HEK293 (cell line): ENCODE measurements at regions not wholly inside any gene's neighbourhood (a gene's known extent, or its start where the extent isn't known, plus 50 kb on each side); places are given as distances from the start of the nearest gene placed in this dataset.

Experiments used
- BCL11B ChIP-seq: fragments of 450-650 bp; formaldehyde crosslinking; IDR thresholded peaks from 2 replicates; pipeline ENCODE4 v1.5.1; 2016; ENCODE audit warnings: low read depth, missing biosample characterization, missing genetic modification characterization
- REPIN1 ChIP-seq: fragments of 450-650 bp; formaldehyde crosslinking; IDR thresholded peaks from 2 replicates; pipeline ENCODE4 v1.5.1; 2017; ENCODE audit warnings: missing biosample characterization, missing genetic modification characterization, low read depth
- SETDB1 ChIP-seq: IDR thresholded peaks from one replicate; pipeline ENCODE4 v1.6.1; 2017; ENCODE audit warnings: mild to moderate bottlenecking, low read length, moderate library complexity, mixed read lengths; ENCODE audit not compliant: insufficient read length
- SP2 ChIP-seq: fragments of 450-650 bp; formaldehyde crosslinking; IDR thresholded peaks from 2 replicates; pipeline ENCODE4 v1.5.1; 2016; ENCODE audit warnings: missing biosample characterization, missing genetic modification characterization
- ZNF121 ChIP-seq: fragments of 450-650 bp; formaldehyde crosslinking; IDR thresholded peaks from 2 replicates; pipeline ENCODE4 v1.5.1; 2016; ENCODE audit warnings: missing biosample characterization, missing genetic modification characterization
- ZNF175 ChIP-seq: fragments of 450-650 bp; formaldehyde crosslinking; IDR thresholded peaks from 2 replicates; pipeline ENCODE4 v1.5.1; 2016; ENCODE audit warnings: missing biosample characterization, missing genetic modification characterization
- ZNF292 ChIP-seq: fragments of 450-650 bp; formaldehyde crosslinking; IDR thresholded peaks from 2 replicates; pipeline ENCODE4 v1.5.1; 2016; ENCODE audit warnings: low read depth, missing biosample characterization, missing genetic modification characterization, borderline replicate concordance
- ZNF510 ChIP-seq: fragments of 450-650 bp; formaldehyde crosslinking; IDR thresholded peaks from 2 replicates; pipeline ENCODE4 v1.5.1; 2018; ENCODE audit warnings: mild to moderate bottlenecking, missing genetic modification characterization, missing biosample characterization; ENCODE audit not compliant: insufficient replicate concordance
- ZNF626 ChIP-seq: fragments of 450-650 bp; sonication (Bioruptor Pico); formaldehyde crosslinking; IDR thresholded peaks from 2 replicates; pipeline ENCODE4 v1.5.1; 2018; ENCODE audit warnings: missing biosample characterization, missing genetic modification characterization, inconsistent platforms
- ZNF677 ChIP-seq: fragments of 450-650 bp; IDR thresholded peaks from 2 replicates; pipeline ENCODE4 v1.5.0; 2018; ENCODE audit warnings: missing biosample characterization, mild to moderate bottlenecking, missing genetic modification characterization, moderate library complexity
- ZNF76 ChIP-seq: fragments of 450-650 bp; formaldehyde crosslinking; IDR thresholded peaks from 2 replicates; pipeline ENCODE4; 2016; ENCODE audit warnings: low read depth, missing biosample characterization, missing genetic modification characterization, borderline replicate concordance
- ZNF785 ChIP-seq: fragments of 450-650 bp; formaldehyde crosslinking; IDR thresholded peaks from 2 replicates; pipeline ENCODE4 v1.5.1; 2016; ENCODE audit warnings: missing biosample characterization, missing genetic modification characterization
- TF ChIP-seq, protein P1 (sequence below): fragments of 450-650 bp; formaldehyde crosslinking; IDR thresholded peaks from 2 replicates; pipeline ENCODE4 v1.5.1; 2016; ENCODE audit warnings: missing biosample characterization, missing genetic modification characterization
- TF ChIP-seq, protein P2 (sequence below): fragments of 450-650 bp; formaldehyde crosslinking; IDR thresholded peaks from 2 replicates; pipeline ENCODE4 v1.5.1; 2017; ENCODE audit warnings: missing biosample characterization, missing genetic modification characterization

DNA sequence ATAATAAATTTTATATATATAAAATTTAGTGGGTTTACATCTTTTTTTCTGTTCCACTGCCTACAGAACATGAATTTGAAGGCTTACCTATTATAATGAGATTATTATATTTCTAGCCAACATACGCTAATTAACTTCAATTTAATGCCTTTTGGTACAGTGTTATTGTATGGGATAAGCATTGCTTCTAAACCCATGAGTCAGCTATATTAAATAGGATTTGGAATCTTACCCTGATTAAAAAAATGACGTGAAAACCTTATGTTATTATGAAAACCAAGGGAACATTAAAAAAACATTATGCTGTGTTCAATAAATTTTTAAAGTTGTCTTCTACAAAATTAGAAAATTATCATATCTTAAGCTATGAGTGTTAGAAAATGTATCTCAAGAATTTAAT is 334.0 kb upstream of the RGS17 start:
- TF ChIP-seq SETDB1 (no peak), BCL11B (tag by site-specific recombination) (no peak), ZNF292 (no peak), ZNF510 (tag by site-specific recombination) (no peak), ZNF121 (tag by site-specific recombination) (no peak), REPIN1 (tag by site-specific recombination) (no peak), ZNF626 (no peak), ZNF76 (tag by site-specific recombination) (no peak), ZNF785 (tag by site-specific recombination) (no peak), SP2 (no peak), ZNF677 (tag by site-specific recombination) (no peak), ZNF175 (tag by site-specific recombination) (no peak)
- TF ChIP-seq, protein P1, sequence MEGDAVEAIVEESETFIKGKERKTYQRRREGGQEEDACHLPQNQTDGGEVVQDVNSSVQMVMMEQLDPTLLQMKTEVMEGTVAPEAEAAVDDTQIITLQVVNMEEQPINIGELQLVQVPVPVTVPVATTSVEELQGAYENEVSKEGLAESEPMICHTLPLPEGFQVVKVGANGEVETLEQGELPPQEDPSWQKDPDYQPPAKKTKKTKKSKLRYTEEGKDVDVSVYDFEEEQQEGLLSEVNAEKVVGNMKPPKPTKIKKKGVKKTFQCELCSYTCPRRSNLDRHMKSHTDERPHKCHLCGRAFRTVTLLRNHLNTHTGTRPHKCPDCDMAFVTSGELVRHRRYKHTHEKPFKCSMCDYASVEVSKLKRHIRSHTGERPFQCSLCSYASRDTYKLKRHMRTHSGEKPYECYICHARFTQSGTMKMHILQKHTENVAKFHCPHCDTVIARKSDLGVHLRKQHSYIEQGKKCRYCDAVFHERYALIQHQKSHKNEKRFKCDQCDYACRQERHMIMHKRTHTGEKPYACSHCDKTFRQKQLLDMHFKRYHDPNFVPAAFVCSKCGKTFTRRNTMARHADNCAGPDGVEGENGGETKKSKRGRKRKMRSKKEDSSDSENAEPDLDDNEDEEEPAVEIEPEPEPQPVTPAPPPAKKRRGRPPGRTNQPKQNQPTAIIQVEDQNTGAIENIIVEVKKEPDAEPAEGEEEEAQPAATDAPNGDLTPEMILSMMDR (tag by site-specific recombination) = no peak
- TF ChIP-seq, protein P2, sequence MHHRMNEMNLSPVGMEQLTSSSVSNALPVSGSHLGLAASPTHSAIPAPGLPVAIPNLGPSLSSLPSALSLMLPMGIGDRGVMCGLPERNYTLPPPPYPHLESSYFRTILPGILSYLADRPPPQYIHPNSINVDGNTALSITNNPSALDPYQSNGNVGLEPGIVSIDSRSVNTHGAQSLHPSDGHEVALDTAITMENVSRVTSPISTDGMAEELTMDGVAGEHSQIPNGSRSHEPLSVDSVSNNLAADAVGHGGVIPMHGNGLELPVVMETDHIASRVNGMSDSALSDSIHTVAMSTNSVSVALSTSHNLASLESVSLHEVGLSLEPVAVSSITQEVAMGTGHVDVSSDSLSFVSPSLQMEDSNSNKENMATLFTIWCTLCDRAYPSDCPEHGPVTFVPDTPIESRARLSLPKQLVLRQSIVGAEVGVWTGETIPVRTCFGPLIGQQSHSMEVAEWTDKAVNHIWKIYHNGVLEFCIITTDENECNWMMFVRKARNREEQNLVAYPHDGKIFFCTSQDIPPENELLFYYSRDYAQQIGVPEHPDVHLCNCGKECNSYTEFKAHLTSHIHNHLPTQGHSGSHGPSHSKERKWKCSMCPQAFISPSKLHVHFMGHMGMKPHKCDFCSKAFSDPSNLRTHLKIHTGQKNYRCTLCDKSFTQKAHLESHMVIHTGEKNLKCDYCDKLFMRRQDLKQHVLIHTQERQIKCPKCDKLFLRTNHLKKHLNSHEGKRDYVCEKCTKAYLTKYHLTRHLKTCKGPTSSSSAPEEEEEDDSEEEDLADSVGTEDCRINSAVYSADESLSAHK = no peak
